Skeletal muscle cell (primary cell): ENCODE measurements at regions not wholly inside any gene's neighbourhood (a gene's known extent, or its start where the extent isn't known, plus 50 kb on each side); places are given as distances from the start of the nearest gene placed in this dataset.
"Not testable (repeated sequence)": the region's sequence is repeated elsewhere in the genome, so short reads cannot be mapped to it uniquely, and the experiment has no call there.

Source experiments
- DNase-seq: peaks from one replicate; pipeline ENCODE4 v3.0.0-alpha.2; 2010; ENCODE audit warnings: low read depth
- H3K4me3 ChIP-seq: 2 replicates; pipeline ENCODE4 v1.5.1; 2011; ENCODE audit warnings: low read depth, mild to moderate bottlenecking, control low read depth, low read length, moderate library complexity

DNA sequence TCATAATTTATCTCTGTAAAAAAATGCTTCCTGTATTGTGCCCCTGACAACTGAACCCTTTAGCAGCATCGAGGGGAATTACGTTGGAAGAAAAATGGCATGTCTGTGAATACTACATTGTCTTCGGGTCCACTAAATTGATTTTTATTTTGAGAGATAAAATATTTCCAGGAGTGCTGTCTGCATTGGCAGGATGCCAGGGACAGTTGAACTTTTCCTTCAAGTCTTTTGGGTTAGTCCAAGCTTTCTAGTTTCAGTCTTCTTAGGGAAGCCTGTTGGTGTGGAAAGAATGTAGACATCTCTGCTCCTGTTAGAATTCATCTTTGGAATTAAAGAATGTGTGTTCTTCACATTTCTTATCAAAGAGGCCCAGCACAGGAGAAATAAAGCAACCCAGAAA, 557.9 kb downstream of the TMEM114 start:
- DNase-seq = no peak

GRCh38 chr16:8030004-8030403, 560.3 kb downstream of the TMEM114 start:
- not testable (repeated sequence) for H3K4me3 ChIP-seq, DNase-seq

More for the DNA sequence above, 557.9 kb downstream of the TMEM114 start:
- no peak overlapping the region for H3K4me3 ChIP-seq

GRCh38 chr16:8026450-8026849, 563.9 kb downstream of the TMEM114 start:
- H3K4me3 ChIP-seq = no peak overlapping the region
- no peak for DNase-seq

DNA sequence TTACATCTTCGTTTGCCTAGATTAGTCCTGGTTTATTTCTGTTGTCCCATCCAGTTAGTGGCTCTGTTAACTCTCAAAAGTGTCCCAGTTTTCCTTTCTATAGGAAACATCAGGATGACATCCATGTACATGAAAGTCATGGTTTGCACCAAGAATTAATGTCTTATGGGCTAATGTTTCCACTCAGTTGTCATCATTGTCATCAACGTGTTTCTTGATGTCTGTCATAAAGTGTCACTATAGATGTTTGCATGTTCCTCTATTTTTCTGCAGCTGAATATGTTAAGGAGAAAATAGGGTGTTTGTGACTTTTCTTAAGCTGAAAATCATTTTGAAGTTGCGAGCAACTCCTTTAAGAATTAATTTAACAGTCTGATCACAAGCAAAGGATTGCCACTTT, 567.0 kb downstream of the TMEM114 start:
- DNase-seq = no peak
- H3K4me3 ChIP-seq = no peak overlapping the region

DNA sequence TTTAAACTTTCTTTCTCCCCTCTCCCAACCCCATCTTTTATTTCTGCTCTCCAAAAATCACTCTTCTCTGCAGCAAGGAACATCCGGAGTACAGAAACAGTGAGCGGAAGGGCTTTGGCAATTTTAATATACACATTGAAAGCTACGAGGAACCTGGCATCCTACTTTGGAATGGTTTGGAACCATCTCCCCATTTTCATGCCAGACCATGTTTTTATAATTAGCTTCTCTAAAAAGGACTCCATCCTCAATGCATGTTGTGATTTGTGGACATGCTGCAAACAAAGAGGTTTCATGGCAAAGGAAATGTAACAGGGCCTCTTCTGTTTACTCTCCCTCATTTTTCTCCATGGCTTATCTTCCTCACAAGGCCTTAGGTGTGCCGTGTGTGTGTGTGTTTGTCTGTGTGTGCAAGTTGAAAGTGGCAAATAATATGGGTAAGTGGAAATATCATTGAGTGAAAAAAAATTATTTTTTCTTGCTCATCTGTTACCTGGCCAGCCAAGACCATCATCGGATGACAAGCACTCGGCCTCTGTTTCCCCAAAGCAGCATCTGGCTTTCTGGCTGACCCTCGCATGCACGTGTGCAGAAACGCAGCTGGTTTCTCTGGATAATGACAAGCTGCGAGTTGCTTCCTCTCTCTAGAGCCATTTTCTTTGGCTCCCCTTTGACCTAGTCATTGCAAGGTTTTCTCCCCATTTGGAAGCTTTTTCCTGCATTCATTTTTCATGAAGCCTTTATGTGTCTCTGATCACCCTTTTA, 585.0 kb downstream of the TMEM114 start:
- DNase-seq = no peak
- H3K4me3 ChIP-seq = no peak overlapping the region

- H3K4me3 ChIP-seq = no peak overlapping the region
- no peak for DNase-seq
Observed at GRCh38 chr16:7998789-7999453, 591.4 kb downstream of the TMEM114 start.

- DNase-seq = no peak
- H3K4me3 ChIP-seq = no peak overlapping the region
Observed at GRCh38 chr16:7997966-7998365, 592.3 kb downstream of the TMEM114 start.

GRCh38 chr16:7992616-7993015, 597.7 kb downstream of the TMEM114 start:
- DNase-seq = no peak
- no peak overlapping the region for H3K4me3 ChIP-seq

- no peak for DNase-seq
- H3K4me3 ChIP-seq = no peak overlapping the region
Observed at GRCh38 chr16:7990626-7991260, 599.6 kb downstream of the TMEM114 start.

- H3K4me3 ChIP-seq = no peak overlapping the region
- no peak for DNase-seq
Observed at GRCh38 chr16:7983676-7984075, 606.6 kb downstream of the TMEM114 start.

DNA sequence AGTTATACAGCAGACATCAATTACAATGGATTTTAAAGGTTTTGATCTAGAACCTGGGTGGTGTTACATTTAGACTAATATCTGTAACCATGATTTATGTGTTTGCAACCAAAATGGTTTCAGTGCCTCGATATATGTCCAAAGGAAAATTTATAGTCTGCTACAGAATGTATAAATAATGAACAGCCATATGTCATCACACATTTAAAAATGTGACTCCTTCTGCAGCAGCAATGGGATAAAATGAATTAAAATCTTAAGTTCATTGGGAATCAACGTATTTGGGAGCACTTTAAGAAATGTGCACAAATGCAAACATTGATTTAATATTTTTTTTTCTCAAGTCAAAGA, 610.2 kb downstream of the TMEM114 start:
- DNase-seq = no peak
- H3K4me3 ChIP-seq = no peak overlapping the region

- DNase-seq = no peak
- H3K4me3 ChIP-seq = no peak overlapping the region
Observed at GRCh38 chr16:7979448-7980132, 610.7 kb downstream of the TMEM114 start.

DNA sequence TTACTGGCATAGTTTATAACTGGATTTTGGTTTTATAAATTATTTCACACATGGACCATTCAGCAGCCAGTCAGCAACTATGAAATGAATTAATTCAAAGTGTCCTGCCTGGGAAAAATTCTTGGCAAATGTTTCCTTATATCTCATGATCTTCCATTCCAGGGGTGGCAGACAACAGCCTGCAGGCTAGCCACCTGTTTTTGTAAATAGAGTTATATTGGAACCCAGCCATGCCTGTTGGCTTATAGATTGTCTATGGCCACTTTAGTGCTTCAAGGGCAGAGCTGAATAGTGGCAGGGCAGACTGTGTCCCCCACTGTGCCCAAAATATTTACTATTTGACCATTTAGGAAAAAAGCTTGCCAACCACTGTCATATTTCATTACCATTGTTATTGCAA, 613.7 kb downstream of the TMEM114 start:
- H3K4me3 ChIP-seq = no peak overlapping the region
- no peak for DNase-seq

GRCh38 chr16:7976125-7976524, 614.2 kb downstream of the TMEM114 start:
- no peak for DNase-seq
- H3K4me3 ChIP-seq = no peak overlapping the region

DNA sequence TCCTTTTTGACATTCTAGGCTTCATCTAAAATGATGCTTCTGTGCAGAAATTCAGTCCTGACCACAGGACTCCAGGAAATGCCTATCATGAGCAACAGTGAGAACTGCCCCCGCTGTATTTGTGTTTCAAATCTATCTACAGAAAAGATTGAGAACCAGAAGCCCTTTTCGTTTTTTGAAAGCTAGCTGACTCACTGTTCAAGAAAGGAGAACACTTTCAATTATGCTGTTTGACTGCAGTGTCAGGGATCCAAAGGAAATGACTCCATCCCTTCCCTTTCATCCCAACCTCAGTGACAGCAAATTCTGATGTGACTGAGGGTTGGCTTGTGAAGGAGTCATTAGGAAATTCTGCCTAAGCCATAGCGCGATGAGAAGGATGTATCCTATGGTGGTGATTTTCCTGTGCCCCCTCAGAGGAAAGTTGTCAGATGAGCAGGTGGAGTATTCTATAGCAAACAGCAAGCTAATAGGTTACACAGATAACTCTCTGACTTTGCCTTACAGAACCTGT, 622.3 kb downstream of the TMEM114 start:
- no peak for DNase-seq
- H3K4me3 ChIP-seq = no peak overlapping the region

DNA sequence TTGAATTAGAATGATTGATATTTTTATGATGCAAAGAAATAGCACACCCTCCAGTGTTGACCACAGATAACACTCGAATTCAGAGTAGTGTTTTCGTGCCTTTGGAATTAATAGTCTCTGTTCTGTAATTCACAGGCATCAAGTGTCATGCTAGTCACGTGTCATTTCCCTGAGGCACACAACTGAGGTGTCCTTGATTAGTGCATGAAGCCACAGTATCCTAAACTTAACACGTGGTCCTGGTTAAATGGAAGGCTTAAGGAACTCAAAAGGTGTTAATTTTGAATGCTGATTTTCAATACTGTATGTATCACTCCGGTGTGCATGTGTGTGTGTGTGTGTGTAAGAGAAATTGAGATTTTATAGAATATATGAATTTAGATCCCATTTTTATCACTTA, 625.6 kb downstream of the TMEM114 start:
- H3K4me3 ChIP-seq = no peak overlapping the region

GRCh38 chr16:7964167-7964566, 626.1 kb downstream of the TMEM114 start:
- H3K4me3 ChIP-seq = no peak overlapping the region
- DNase-seq = no peak

More for the DNA sequence above, 625.6 kb downstream of the TMEM114 start:
- no peak for DNase-seq

- DNase-seq = no peak
- no peak overlapping the region for H3K4me3 ChIP-seq
Observed at GRCh38 chr16:7962091-7962879, 628.0 kb downstream of the TMEM114 start.

- DNase-seq = no peak
- H3K4me3 ChIP-seq = no peak overlapping the region
Observed at GRCh38 chr16:7957151-7957550, 624.5 kb downstream of the RBFOX1 start.
